ENCODE measurements at regions not wholly inside any gene's neighbourhood (a gene's known extent, or its start where the extent isn't known, plus 50 kb on each side); places are given as distances from the start of the nearest gene placed in this dataset.
"Not testable (repeated sequence)": the region's sequence is repeated elsewhere in the genome, so short reads cannot be mapped to it uniquely, and the experiment has no call there.

DNA sequence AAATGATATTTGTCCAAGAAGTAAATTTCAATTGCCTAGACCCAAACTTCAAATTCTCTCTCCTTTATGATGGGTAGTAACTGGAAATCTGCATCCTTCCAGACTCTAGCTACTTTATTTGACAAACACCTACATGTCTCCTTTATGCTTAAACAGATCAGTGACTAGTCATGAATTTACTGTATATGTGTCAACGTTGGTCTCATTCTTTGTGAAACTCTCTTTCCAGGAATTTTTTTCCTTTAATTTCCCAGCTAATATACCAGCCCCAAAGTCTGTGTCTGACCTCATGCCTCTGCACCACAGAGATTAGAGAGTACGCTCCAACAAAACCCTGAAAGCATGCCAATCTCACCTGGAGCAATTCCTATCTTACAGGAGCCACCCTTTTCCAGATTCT, 811.2 kb upstream of the NCAM2 start:
- no peak for DNase-seq (ENCODE audit: low read depth)
- TF ChIP-seq, protein P1, sequence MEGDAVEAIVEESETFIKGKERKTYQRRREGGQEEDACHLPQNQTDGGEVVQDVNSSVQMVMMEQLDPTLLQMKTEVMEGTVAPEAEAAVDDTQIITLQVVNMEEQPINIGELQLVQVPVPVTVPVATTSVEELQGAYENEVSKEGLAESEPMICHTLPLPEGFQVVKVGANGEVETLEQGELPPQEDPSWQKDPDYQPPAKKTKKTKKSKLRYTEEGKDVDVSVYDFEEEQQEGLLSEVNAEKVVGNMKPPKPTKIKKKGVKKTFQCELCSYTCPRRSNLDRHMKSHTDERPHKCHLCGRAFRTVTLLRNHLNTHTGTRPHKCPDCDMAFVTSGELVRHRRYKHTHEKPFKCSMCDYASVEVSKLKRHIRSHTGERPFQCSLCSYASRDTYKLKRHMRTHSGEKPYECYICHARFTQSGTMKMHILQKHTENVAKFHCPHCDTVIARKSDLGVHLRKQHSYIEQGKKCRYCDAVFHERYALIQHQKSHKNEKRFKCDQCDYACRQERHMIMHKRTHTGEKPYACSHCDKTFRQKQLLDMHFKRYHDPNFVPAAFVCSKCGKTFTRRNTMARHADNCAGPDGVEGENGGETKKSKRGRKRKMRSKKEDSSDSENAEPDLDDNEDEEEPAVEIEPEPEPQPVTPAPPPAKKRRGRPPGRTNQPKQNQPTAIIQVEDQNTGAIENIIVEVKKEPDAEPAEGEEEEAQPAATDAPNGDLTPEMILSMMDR (conservative IDR thresholded peaks at IDR 0.05; ENCODE audit: low read depth, low read length): no peak
- H3K4me3 ChIP-seq (ENCODE audit: low read depth, low read length): no peak overlapping the region

DNA sequence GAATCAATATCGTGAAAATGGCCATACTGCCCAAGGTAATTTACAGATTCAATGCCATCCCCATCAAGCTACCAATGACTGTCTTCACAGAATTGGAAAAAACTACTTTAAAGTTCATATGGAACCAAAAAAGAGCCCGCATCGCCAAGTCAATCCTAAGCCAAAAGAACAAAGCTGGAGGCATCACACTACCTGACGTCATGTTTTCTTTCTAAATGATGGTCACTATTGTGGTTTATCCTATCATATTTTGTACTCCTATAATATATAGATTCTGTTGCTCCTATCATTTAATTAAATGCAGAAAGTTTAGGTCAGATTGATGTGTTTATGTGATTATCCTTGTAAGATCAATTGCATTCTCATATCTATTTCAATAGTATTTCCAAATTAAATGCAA, 796.9 kb upstream of the NCAM2 start:
- not testable (repeated sequence) for DNase-seq (ENCODE audit: low read depth); H3K4me3 ChIP-seq (ENCODE audit: low read depth, low read length)

DNA sequence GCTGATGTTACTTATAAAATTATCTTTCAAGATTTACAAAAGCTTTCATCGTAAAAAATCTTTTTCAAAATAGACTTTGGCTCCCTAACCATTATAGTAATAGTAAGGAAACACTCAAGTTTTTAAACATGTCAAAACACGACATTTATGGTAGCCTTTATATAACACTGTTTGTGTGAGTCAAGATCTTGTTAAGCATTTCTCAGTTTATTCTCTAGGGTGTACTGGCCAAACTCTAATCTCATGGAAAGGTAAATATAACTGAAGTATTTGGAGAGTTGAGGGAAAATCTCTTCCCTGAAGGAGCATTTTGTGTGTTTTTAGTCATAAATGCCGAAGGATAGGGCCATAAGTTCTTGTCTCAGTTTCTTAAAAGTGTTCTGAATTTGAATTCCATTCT, 790.9 kb upstream of the NCAM2 start:
- H3K4me3 ChIP-seq (ENCODE audit: low read depth, low read length): no peak overlapping the region
- no peak for DNase-seq (ENCODE audit: low read depth)
- TF ChIP-seq, protein P1 (conservative IDR thresholded peaks at IDR 0.05; ENCODE audit: low read depth, low read length): no peak

DNA sequence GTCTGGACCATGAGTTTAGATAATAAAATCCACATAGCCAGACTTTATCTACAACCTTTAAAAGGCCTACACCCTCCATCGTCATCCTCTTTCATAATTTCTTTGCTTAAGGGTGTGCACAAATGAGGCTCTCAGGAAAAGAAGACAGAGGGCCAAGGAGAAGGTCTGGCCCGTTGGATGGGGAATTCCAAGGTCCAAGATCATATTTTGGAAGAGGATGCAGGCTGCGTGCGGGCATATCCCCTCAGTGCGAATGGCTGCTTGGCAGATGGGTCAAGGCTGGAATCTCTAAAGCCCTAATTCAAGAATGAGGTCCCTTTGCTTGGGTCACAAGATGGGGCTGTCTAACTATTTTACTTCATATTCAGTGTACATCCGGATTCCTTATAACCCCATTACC, 782.2 kb upstream of the NCAM2 start:
- TF ChIP-seq, protein P1 (conservative IDR thresholded peaks at IDR 0.05; ENCODE audit: low read depth, low read length): no peak

DNA sequence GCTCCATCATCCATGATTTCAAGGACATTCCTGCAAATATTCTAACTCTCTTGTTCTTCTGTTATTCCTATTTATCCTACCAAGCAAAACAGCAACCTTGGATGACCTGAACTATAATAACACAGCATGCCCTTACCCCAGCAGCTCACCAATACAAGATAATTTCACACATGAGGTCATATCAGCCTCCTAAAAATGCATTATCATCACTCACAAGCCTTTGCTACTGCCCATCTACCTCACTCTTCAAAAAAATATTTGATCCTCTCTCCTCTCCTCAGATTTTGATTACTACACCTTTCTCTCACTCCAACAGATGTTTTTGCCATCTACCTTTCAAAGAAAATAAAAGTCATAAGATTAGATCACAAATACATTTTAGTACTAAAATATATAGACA, 777.6 kb upstream of the NCAM2 start:
- TF ChIP-seq, protein P1 (conservative IDR thresholded peaks at IDR 0.05; ENCODE audit: low read depth, low read length): no peak
- DNase-seq (ENCODE audit: low read depth): no peak
- H3K4me3 ChIP-seq (ENCODE audit: low read depth, low read length): no peak overlapping the region

More for the DNA sequence above, 782.2 kb upstream of the NCAM2 start:
- H3K4me3 ChIP-seq (ENCODE audit: low read depth, low read length): no peak overlapping the region
- no peak for DNase-seq (ENCODE audit: low read depth)

DNA sequence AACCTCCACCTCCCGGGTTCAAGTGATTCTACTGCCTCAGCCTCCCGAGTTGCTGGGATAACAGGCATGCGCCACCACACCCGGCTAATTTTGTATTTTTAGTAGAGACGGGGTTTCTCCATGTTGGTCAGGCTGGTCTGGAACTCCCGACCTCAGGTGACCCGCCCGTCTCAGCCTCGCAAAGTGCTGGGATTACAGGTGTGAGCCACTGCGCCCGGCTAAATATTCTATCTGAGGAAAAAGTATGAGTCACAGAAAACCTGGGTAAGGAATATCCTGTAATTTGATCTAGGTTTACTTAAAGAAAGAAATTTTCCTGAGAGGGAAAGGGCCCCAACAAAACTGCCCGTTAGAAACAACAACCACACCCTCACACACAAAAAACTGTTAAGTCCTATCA, 776.2 kb upstream of the NCAM2 start:
- DNase-seq (ENCODE audit: low read depth): not testable (repeated sequence)

DNA sequence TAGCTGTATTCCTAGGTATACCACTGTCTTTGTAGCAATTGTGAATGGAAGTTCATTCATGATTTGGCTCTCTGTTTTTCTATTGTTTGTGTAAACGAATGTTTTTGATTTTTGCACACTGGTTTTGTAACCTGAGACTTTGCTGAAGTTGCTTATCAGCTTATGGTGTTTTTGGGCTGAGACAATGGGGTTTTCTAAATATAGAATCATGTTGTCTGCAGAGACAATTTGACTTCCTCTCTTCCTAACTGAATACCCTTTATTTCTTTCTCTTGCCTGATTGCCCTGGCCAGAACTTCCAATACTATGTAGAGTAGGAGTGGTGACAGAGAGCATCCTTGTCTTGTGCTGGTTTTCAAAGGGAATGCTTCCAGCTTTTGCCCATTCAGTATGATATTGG, 761.6 kb upstream of the NCAM2 start:
- not testable (repeated sequence) for H3K4me3 ChIP-seq (ENCODE audit: low read depth, low read length)

More for the DNA sequence above, 776.2 kb upstream of the NCAM2 start:
- H3K4me3 ChIP-seq (ENCODE audit: low read depth, low read length): not testable (repeated sequence)

DNA sequence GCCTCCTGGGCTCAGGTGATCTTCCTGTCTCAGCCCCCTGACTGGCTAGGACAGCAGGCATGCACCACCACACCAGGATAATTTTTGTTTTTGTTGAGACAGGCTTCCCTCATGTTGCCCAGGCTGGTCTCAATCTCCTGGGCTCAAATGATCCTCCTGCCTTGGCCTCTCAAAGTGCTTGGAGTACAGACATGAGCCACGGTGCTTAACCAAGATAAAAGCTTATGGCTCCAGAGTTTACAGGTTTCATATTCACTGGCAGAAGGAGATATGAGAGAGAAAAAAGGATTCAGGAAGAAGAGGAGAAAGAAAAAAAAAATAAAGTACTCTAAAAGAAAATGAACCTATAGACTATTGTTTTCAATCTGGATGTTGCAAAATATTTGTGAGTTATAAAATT, 748.8 kb upstream of the NCAM2 start:
- no peak for DNase-seq (ENCODE audit: low read depth)
- no peak overlapping the region for H3K4me3 ChIP-seq (ENCODE audit: low read depth, low read length)
- TF ChIP-seq, protein P1 (conservative IDR thresholded peaks at IDR 0.05; ENCODE audit: low read depth, low read length): no peak

More for the DNA sequence above, 761.6 kb upstream of the NCAM2 start:
- not testable (repeated sequence) for DNase-seq (ENCODE audit: low read depth)

DNA sequence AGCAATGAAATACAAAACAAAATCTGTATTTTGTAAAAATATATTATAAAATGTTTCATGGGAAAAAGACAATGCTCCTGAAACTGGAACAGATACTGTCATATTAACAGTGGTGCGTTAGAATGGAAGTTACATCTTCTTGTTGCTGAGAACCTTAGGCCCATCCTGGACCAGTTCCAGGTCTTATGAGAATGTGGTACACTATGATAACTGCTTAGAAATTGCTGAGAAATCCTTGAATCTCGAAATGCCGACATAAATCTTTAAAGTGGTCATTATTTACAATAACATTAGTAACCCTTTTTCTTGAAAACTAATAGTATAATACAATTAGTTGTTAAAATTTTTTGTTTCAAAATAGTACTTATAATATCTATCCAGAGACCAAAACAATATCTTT, 747.9 kb upstream of the NCAM2 start:
- no peak for DNase-seq (ENCODE audit: low read depth)
- TF ChIP-seq, protein P1 (conservative IDR thresholded peaks at IDR 0.05; ENCODE audit: low read depth, low read length): no peak
- no peak overlapping the region for H3K4me3 ChIP-seq (ENCODE audit: low read depth, low read length)
